GM18519 (cell line): ENCODE measurements at regions not wholly inside any gene's neighbourhood (a gene's known extent, or its start where the extent isn't known, plus 50 kb on each side); places are given as distances from the start of the nearest gene placed in this dataset.

Source experiments
- ATAC-seq: cut with Tn5 transposase; IDR thresholded peaks from one replicate; pipeline ENCODE4 v1.9.1; 2021; ENCODE audit warnings: mild to moderate bottlenecking, moderate library complexity; ENCODE audit not compliant: unreplicated experiment, low FRiP score

GRCh38 chr21:35106246-35106835, 57.2 kb upstream of the RUNX1 start:
- no peak for ATAC-seq

GRCh38 chr21:35102488-35103371, 53.6 kb upstream of the RUNX1 start:
- ATAC-seq = no peak

GRCh38 chr21:35100349-35100811, 51.3 kb upstream of the RUNX1 start:
- no peak for ATAC-seq

- no peak for ATAC-seq
Measured at GRCh38 chr21:35099310-35099709, 50.2 kb upstream of the RUNX1 start.
